Right lobe of liver (tissue), 4 donors: ENCODE measurements at regions not wholly inside any gene's neighbourhood (a gene's known extent, or its start where the extent isn't known, plus 50 kb on each side); places are given as distances from the start of the nearest gene placed in this dataset.

ENCODE experiments used
- POLR2A ChIP-seq: fragments of 450-650 bp; IDR thresholded peaks from one replicate; pipeline ENCODE4 v1.6.1; 2017; ENCODE audit warnings: antibody characterized with exemption, mild to moderate bottlenecking
- TF ChIP-seq, protein P1 (sequence below), 4 donors: fragments of 200-600 bp in 3 of 4; fragments of 450-650 bp in 1 of 4; IDR thresholded peaks; one replicate each; pipeline versions ENCODE4 v1.5.1 to v1.8.0; 2016 to 2022; ENCODE audit warnings: antibody characterized with exemption in 4 of 4, mild to moderate bottlenecking in 2 of 4
- donor health status: DM: no; HTN: no; CAD: no.
- donor health status: DM: no; HTN: no; CAD: no.
- donor health status: DM: no; HTN: yes; CAD: no.

DNA sequence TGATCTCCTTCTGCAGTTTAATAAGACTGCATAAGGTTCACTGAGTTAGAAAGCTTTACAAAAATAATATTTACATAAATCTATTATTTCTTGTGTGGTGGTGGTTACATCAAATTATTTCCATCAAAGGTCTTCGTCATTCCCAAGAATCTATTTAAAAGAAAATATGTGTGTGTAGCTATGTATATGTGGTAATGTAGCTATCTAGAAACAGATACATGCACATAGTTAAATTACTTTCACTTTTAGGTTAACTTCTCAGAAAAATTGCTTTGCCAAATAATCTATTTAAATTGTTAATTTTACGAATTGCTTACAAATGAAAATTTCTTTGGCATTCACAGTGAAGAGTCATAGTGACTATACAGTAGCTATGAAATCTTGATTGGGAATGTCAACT, 633.2 kb downstream of the DMRTA1 start:
- TF ChIP-seq, protein P1, sequence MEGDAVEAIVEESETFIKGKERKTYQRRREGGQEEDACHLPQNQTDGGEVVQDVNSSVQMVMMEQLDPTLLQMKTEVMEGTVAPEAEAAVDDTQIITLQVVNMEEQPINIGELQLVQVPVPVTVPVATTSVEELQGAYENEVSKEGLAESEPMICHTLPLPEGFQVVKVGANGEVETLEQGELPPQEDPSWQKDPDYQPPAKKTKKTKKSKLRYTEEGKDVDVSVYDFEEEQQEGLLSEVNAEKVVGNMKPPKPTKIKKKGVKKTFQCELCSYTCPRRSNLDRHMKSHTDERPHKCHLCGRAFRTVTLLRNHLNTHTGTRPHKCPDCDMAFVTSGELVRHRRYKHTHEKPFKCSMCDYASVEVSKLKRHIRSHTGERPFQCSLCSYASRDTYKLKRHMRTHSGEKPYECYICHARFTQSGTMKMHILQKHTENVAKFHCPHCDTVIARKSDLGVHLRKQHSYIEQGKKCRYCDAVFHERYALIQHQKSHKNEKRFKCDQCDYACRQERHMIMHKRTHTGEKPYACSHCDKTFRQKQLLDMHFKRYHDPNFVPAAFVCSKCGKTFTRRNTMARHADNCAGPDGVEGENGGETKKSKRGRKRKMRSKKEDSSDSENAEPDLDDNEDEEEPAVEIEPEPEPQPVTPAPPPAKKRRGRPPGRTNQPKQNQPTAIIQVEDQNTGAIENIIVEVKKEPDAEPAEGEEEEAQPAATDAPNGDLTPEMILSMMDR (IDR thresholded peaks at IDR 0.05), result no peak
- TF ChIP-seq POLR2A, result no peak
